Keratinocyte (primary cell): ENCODE measurements at regions not wholly inside any gene's neighbourhood (a gene's known extent, or its start where the extent isn't known, plus 50 kb on each side); places are given as distances from the start of the nearest gene placed in this dataset.

ENCODE experiments used
- DNase-seq: peaks from one replicate; pipeline ENCODE4 v3.0.0-alpha.2; 2011; ENCODE audit warnings: low read depth, missing footprints, low spot score
- FAIRE-seq: peaks from 2 replicates; lab custom pipeline; 2011; peaks lifted over from hg19 to GRCh38; lab: Jason Lieb, UNC
- H2AFZ ChIP-seq: 2 replicates; pipeline ENCODE4 v1.6.0; 2012; ENCODE audit warnings: low read length, control low read depth, inconsistent platforms; ENCODE audit not compliant: control insufficient read depth
- H3K27ac ChIP-seq: 2 replicates; pipeline ENCODE4 v1.5.1; 2011; ENCODE audit warnings: low read length; ENCODE audit not compliant: control insufficient read depth, insufficient read depth
- H3K27me3 ChIP-seq: 3 replicates; pipeline ENCODE4 v1.6.0; 2011; ENCODE audit warnings: low read length; ENCODE audit not compliant: control insufficient read depth, insufficient read depth; ENCODE audit errors: extremely low read depth
- H3K36me3 ChIP-seq, 2 experiments: 2 replicates in 1 of 2; 3 replicates in 1 of 2; pipeline ENCODE4 v1.5.1; 2011; ENCODE audit warnings: low read length in 2 of 2, mild to moderate bottlenecking in 1 of 2; ENCODE audit not compliant: control insufficient read depth in 2 of 2, insufficient read depth in 2 of 2; ENCODE audit errors: extremely low read depth in 1 of 2
- H3K4me1 ChIP-seq: 3 replicates; pipeline ENCODE4 v1.5.1; 2011; ENCODE audit warnings: low read length; ENCODE audit not compliant: control insufficient read depth, insufficient read depth; ENCODE audit errors: extremely low read depth
- H3K4me2 ChIP-seq: 3 replicates; pipeline ENCODE4 v1.6.0; 2011; ENCODE audit warnings: low read depth, low read length; ENCODE audit not compliant: control insufficient read depth, insufficient read depth; ENCODE audit errors: extremely low read depth
- H3K4me3 ChIP-seq, 3 experiments: fragments of 200-600 bp in 1 of 3; sonication (generic) in 1 of 3; 2 replicates in 2 of 3; 3 replicates in 1 of 3; pipeline ENCODE4 v1.5.1; 2011 to 2016; ENCODE audit warnings: low read length in 3 of 3, mild to moderate bottlenecking in 3 of 3, control low read depth in 2 of 3, inconsistent platforms in 1 of 3, low read depth in 1 of 3, mixed read lengths in 1 of 3, mixed run types in 1 of 3, moderate library complexity in 1 of 3; ENCODE audit not compliant: control insufficient read depth in 2 of 3, insufficient read depth in 2 of 3; ENCODE audit errors: extremely low read depth in 1 of 3
- H3K79me2 ChIP-seq: 2 replicates; pipeline ENCODE4 v1.6.0; 2012; ENCODE audit warnings: low read length; ENCODE audit not compliant: control insufficient read depth, insufficient read depth
- H3K9ac ChIP-seq: 3 replicates; pipeline ENCODE4 v1.6.0; 2011; ENCODE audit warnings: low read length; ENCODE audit not compliant: control insufficient read depth, insufficient read depth; ENCODE audit errors: extremely low read depth
- H3K9me1 ChIP-seq: 3 replicates; pipeline ENCODE4 v1.6.0; 2011; ENCODE audit warnings: low read length; ENCODE audit not compliant: control insufficient read depth, insufficient read depth; ENCODE audit errors: extremely low read depth
- H3K9me3 ChIP-seq: 2 replicates; pipeline ENCODE4 v1.5.1; 2012; ENCODE audit warnings: low read depth, low read length; ENCODE audit not compliant: control insufficient read depth
- H4K20me1 ChIP-seq: 3 replicates; pipeline ENCODE4 v1.6.0; 2011; ENCODE audit warnings: low read length; ENCODE audit not compliant: control insufficient read depth, insufficient read depth; ENCODE audit errors: extremely low read depth
- CTCF ChIP-seq, 3 experiments: IDR thresholded peaks in 1 of 3; conservative IDR thresholded peaks in 1 of 3; optimal IDR thresholded peaks in 1 of 3; 2 replicates in 2 of 3; 3 replicates in 1 of 3; pipeline versions ENCODE3 to v1.5.1; 2011; ENCODE audit warnings: low read length in 3 of 3, mild to moderate bottlenecking in 3 of 3, moderate library complexity in 2 of 3, control low read depth in 1 of 3, inconsistent platforms in 1 of 3; ENCODE audit not compliant: insufficient read depth in 2 of 3; ENCODE audit errors: extremely low read depth in 1 of 3
- EZH2 ChIP-seq: IDR thresholded peaks from one replicate; pipeline ENCODE4 v1.6.1; 2012; ENCODE audit warnings: inconsistent platforms, mild to moderate bottlenecking, low read length, moderate library complexity
- dilution Hi-C: fragments of 300-500 bp; cut with MboI; formaldehyde crosslinking; loops from one replicate; pipeline ENCODE4 v1.7.0; 2020; ENCODE audit warnings: low sequenced_read_pairs; ENCODE audit not compliant: extremely low pct_ligation_motif_present

DNA sequence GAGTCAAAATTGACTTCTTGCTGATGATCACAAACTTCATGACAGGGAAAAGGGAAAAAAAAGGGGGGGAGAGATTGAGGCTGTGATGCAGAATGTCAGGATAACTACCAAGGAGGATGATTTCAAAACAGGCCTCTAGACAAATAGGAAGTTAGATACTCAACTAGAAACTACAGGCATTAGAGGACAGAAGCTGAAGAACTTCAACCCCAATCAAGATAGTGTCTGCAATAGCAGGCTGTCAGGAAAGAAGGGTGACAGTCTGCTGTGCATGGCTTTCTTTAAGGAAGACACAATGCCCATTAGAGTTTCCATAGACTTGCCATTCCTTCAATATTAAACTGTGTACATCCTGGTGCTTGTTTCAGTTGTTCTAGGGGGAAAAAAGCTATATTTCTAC, 257.2 kb downstream of the TTLL7 start:
- DNase-seq = no peak
- Histone ChIP-seq H3K79me2 (no peaks in the 10 kb centered on the region), H3K9ac (no peak overlapping the region), H3K4me1 (no peaks in the 10 kb centered on the region), H3K27me3 (no peaks in the 10 kb centered on the region), H3K36me3 (no peaks in the 10 kb centered on the region), H3K9me1 (no peaks in the 10 kb centered on the region), H2AFZ (no peak overlapping the region), H3K27ac (no peak overlapping the region), H4K20me1 (no peaks in the 10 kb centered on the region), H3K4me3 (no peak overlapping the region), H3K4me2 (no peak overlapping the region), H3K9me3 (no peaks in the 10 kb centered on the region)
- no peak for FAIRE-seq
- dilution Hi-C loops = no loop called here
- TF ChIP-seq EZH2 (no peak), CTCF (optimal IDR thresholded peaks at IDR 0.05 in 1 of 3, IDR thresholded peaks at IDR 0.05 in 1 of 3, conservative IDR thresholded peaks at IDR 0.05 in 1 of 3; ENCODE audit: extremely low read depth in 1 of 3, insufficient read depth in 2 of 3, low read length in 3 of 3) (no peak)

DNA sequence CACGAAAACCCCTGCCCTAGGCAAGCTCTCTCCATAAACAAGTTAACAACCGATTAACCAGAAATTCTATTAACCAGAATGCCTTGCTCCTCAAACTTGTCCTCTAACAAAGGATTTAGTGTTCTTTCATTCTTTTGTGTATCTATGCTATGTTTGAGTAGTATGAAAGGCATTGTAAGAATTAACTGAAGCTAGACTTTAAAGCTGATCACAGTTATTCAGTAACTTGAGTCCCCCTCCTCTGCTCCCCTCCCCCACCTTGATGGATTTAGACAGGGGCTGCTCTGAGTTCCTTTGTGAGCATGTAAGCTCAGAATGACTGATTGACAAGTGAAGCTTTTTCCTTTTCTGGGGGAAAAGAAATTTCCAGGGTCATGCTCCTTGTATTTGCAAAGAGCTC, 257.6 kb downstream of the TTLL7 start:
- DNase-seq = no peak
- H3K79me2 ChIP-seq = no peaks in the 10 kb centered on the region
- TF ChIP-seq CTCF (optimal IDR thresholded peaks at IDR 0.05 in 1 of 3, IDR thresholded peaks at IDR 0.05 in 1 of 3, conservative IDR thresholded peaks at IDR 0.05 in 1 of 3; ENCODE audit: extremely low read depth in 1 of 3, insufficient read depth in 2 of 3, low read length in 3 of 3) (no peak), EZH2 (no peak)
- H2AFZ ChIP-seq = no peak overlapping the region
- H3K36me3 ChIP-seq = no peaks in the 10 kb centered on the region
- no peak overlapping the region for H3K27ac ChIP-seq
- H3K4me2 ChIP-seq = no peak overlapping the region
- no peaks in the 10 kb centered on the region for H3K9me1 ChIP-seq
- dilution Hi-C loops = no loop called here
- no peaks in the 10 kb centered on the region for H3K27me3 ChIP-seq
- no peaks in the 10 kb centered on the region for H3K4me1 ChIP-seq
- no peak overlapping the region for H3K9ac ChIP-seq
- H3K9me3 ChIP-seq = no peaks in the 10 kb centered on the region
- no peaks in the 10 kb centered on the region for H4K20me1 ChIP-seq
- FAIRE-seq = no peak
- H3K4me3 ChIP-seq = no peak overlapping the region
